NCI-H2107 treated with DMSO at 0.1 percent for 48 hours (cell line): ENCODE measurements at regions not wholly inside any gene's neighbourhood (a gene's known extent, or its start where the extent isn't known, plus 50 kb on each side); places are given as distances from the start of the nearest gene placed in this dataset.
"Not testable (repeated sequence)": the region's sequence is repeated elsewhere in the genome, so short reads cannot be mapped to it uniquely, and the experiment has no call there.

ENCODE experiments used
- DNase-seq: peaks from one replicate; lab custom pipeline; 2025; ENCODE audit not compliant: unreplicated experiment; lab: John Stamatoyannopoulos, UW

DNA sequence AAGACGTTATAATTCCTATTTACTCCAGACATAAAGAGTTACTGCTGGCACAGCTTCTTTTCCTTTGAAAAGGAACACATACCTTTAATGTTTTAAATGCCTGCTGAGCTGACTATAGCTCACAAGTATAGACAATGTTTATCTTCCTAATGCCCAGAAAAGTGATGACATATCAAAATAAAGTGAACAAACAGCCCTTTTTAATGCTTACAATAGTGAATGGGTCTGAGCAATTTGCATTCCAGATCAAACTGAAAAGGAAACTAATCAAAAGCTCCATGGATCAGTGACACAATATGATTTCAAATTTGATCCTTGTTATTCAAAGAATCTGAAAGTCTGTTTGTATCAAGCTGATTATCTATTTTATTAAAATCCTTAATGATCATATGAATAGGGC lies 233.6 kb upstream of the SEMA3E start:
- DNase-seq, result no peak

- no peak for DNase-seq
Measured at GRCh38 chr7:83879063-83879462, 230.1 kb upstream of the SEMA3E start.

DNA sequence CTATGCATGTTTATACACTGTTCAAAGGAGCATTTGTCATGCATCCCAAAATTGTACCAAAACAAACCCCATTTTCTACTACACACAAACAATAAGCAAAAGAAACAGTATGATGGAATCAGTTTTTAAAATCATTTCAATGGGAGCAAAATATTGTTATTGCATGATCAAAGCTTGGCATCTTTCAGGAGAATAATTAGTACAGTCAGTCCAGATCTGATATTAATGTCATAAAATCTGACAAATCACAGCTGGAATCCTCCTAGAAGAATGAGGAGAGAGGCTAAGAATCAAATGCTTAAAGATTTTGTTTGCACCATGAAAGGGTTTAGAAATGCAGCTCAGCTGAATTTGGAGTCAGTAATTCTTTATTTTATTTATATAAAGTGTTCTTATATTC lies 229.7 kb upstream of the SEMA3E start:
- DNase-seq, result no peak

GRCh38 chr7:83876593-83876992 lies 227.7 kb upstream of the SEMA3E start:
- no peak for DNase-seq

GRCh38 chr7:83873459-83873858 lies 224.5 kb upstream of the SEMA3E start:
- DNase-seq, result no peak

DNA sequence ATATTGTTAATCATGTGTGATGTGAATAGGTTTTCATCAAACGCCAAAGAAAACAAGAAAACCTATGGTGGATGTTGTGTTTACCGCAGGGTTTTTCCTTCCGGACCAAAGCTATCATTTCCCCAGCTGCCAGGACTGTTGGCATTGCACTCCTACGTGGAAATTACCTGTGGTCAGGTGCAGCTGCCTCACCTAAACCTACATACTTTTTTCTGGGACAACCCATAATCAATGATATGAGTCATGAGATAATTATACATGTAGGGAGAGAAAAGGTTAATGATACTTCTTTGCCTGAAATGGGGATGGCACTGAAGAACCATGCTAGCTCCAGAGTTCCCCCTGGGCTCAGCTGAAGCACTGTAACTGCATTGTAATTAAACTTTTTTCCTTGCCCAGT lies 223.6 kb upstream of the SEMA3E start:
- DNase-seq, result no peak

DNA sequence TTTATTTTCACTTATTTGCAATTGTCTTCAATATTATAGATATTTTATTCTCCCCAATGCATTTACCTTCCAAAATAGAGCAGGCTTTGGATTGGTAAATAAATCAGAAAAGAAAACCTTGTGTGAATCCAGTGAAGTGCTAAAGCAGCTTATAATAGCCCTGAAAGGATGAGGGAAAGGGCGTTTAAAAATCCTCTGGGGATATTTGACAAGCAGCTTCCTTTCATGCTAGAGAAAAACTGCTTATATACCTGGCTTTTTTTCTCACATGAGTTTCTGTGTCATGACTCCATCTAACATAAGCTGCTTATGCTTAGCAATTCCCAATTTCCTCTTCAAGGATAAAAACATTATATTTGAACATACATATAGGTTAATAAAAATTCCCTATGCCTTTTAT lies 221.6 kb upstream of the SEMA3E start:
- DNase-seq, result no peak

DNA sequence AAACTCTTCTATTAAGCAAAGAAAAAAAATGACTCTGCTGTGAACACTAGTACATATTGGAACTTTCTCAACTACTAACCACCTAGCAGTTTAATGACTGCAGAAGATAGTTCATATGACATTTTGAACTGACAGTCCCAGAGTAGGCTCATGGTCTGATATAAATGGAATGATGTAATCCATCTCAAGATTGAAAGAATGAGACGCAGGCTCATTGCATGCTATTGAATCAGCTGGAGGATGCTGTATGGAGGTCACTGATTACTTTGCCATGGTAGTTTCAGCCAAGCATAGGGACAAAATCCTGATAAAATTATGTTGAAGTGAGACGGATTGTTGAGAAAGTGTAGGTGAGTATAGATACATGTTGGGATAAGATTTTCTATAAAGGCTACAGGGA lies 217.6 kb upstream of the SEMA3E start:
- DNase-seq, result no peak

DNA sequence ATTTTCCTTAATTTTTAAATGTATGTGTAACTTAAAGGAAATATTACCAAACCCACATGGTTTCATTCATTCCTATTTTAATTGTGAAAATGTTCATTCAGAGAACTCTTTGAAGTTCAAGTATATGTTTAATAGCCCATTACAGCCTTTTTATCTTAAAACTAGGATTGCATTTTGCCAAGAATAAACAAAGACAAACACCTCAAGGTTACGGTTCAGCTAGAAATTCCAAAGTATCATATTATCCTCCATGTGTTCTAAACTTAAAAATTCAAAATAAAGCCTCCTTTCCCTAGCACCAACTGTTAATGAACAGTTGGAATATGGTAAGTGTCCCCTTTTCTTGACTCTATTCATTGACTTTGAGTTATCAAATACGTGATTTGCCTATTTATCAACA lies 215.6 kb upstream of the SEMA3E start:
- no peak for DNase-seq

DNA sequence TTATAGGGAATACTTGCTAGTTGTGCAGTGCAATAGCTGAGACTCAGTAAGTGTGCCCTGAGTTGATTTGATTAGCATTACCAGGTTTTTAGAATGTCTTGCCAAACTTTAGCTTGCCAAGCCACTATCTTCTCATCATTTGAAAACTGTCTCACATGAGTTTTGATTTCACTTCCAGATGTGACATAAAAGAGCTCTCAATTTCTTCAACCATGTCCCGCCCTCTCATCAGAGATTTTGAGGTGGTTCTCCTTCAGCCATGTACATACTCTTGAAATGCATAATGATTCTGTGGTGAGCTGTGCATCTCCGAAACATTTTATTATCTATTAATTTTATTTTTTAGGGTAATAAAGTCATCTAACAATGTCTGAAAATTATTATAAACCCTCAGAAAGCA lies 215.0 kb upstream of the SEMA3E start:
- no peak for DNase-seq

GRCh38 chr7:83861876-83862275 lies 212.9 kb upstream of the SEMA3E start:
- no peak for DNase-seq

- no peak for DNase-seq
Measured at GRCh38 chr7:83859827-83860226, 210.9 kb upstream of the SEMA3E start.

- DNase-seq, result no peak
Measured at GRCh38 chr7:83857691-83858090, 208.8 kb upstream of the SEMA3E start.

GRCh38 chr7:83856094-83856493 lies 207.2 kb upstream of the SEMA3E start:
- DNase-seq, result no peak

DNA sequence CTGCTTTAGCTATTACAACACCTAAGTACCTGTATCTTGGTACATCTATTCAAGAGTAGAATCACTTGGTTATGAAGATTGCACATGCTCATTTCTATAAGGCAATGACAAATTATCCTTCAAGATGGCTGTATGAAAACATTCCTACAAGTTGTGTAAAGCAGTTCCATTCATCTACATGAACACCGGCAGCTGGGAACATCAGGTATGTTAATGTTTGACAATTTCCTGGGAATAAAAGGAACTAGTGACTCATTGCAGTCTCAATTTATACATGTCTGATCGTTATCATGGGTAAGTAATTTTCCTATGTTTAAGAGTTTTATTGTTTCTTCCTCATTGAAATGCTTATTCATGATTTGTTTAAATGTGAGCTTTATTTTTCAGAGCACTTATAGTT lies 203.2 kb upstream of the SEMA3E start:
- no peak for DNase-seq

DNA sequence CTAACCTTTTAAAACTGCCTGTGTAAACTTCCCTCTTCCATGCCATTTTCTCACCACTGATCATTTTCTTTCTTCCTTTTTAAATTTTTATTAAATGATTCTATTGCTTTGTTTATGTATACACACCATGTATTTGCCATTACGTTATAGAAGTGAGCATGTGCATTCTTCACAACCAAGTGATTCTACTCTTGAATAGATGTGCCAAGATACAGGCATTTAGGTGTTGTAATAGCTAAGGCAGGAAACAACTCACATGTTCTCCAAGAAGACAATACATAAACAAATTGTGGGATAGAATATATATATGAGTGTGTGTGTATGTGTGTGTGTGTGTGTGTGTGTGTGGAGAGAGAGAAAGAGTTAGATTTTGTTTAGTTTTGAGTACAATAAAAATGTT lies 202.6 kb upstream of the SEMA3E start:
- DNase-seq, result no peak

- DNase-seq, result no peak
Measured at GRCh38 chr7:83850941-83851340, 202.0 kb upstream of the SEMA3E start.

- no peak for DNase-seq
Measured at GRCh38 chr7:83850125-83850524, 201.2 kb upstream of the SEMA3E start.

GRCh38 chr7:83849131-83849530 lies 200.2 kb upstream of the SEMA3E start:
- DNase-seq, result no peak

GRCh38 chr7:83842894-83843293 lies 194.0 kb upstream of the SEMA3E start:
- no peak for DNase-seq

- no peak for DNase-seq
Measured at GRCh38 chr7:83837683-83838082, 188.7 kb upstream of the SEMA3E start.

GRCh38 chr7:83836028-83836427 lies 187.1 kb upstream of the SEMA3E start:
- DNase-seq, result no peak

DNA sequence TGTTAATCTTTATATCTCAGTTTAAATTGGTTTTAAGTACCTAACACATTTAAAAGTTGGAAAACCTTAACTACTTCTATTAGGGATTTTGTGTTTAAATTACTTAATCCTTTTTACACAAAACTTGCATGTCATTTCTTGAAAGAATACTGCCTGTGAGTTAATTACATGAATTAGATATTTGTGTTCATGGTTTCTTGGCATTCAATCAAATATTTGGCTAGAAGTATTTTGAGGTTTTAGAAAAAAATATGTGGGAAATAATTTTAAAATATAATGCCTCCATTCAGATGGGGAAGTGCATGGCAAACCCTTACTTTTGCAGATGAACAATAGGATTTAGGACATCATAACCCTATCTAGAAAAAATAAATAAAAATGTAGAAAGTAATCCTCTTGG lies 186.5 kb upstream of the SEMA3E start:
- DNase-seq, result no peak

- not testable (repeated sequence) for DNase-seq
Measured at GRCh38 chr7:83833721-83834120, 184.8 kb upstream of the SEMA3E start.
